Adrenal gland (tissue), 9 donors: ENCODE measurements at regions not wholly inside any gene's neighbourhood (a gene's known extent, or its start where the extent isn't known, plus 50 kb on each side); places are given as distances from the start of the nearest gene placed in this dataset.

Experiments
- DNase-seq, 7 donors: peaks; one replicate each; pipeline ENCODE4 v3.0.0-alpha.2; 2019 to 2020
- H3K27ac ChIP-seq, 5 donors: fragments of 200-600 bp; sonication (generic) in 4 of 5; 1 replicate in 3 of 5; 2 replicates in 2 of 5; pipeline versions ENCODE4 v1.5.1 to v1.8.0; 2016 to 2020; ENCODE audit warnings: mild to moderate bottlenecking in 1 of 5
- H3K27me3 ChIP-seq: fragments of 200-600 bp; 2 replicates; pipeline ENCODE4 v1.8.0; 2021
- H3K36me3 ChIP-seq, 2 donors: fragments of 200-600 bp; replicated peaks in 1 of 2; 1 replicate in 1 of 2; 2 replicates in 1 of 2; pipeline versions ENCODE4 v1.5.1 to v1.8.0; 2018 to 2022
- H3K4me1 ChIP-seq, 2 donors: fragments of 200-600 bp; replicated peaks in 1 of 2; 1 replicate in 1 of 2; 2 replicates in 1 of 2; pipeline versions ENCODE4 v1.5.1 to v1.8.0; 2018 to 2021
- H3K4me3 ChIP-seq, 4 donors: fragments of 200-600 bp; sonication (generic) in 3 of 4; one replicate each; pipeline ENCODE4 v1.5.1; 2016 to 2018
- H3K9me3 ChIP-seq, 3 donors: fragments of 200-600 bp; sonication (generic) in 1 of 3; replicated peaks in 1 of 3; 1 replicate in 2 of 3; 2 replicates in 1 of 3; pipeline versions ENCODE4 v1.5.1 to v1.8.0; 2016 to 2021
- POLR2A ChIP-seq, 2 donors: fragments of 450-650 bp; IDR thresholded peaks; one replicate each; pipeline ENCODE4 v1.6.1; 2017; ENCODE audit warnings: antibody characterized with exemption in 2 of 2, mild to moderate bottlenecking in 2 of 2, moderate library complexity in 1 of 2
- WGBS, 4 donors: extraction: QIAGEN DNeasy Blood & Tissue Kit in 2 of 4; methylation state at CpG; one replicate each; pipeline versions ENCODE4 v1.1.5 to v1.1.7; 2013 to 2017; 5-methylcytosine and 5-hydroxymethylcytosine counted together
- intact Hi-C, 2 donors: fragments of 100-400 bp; cut with DNase I; formaldehyde crosslinking; loops; one replicate each; pipeline versions ENCODE4 v1.14.1 to v1.15.0; 2022 to 2023
- TF ChIP-seq, protein P1 (sequence below), 6 experiments: fragments of 450-650 bp in 4 of 6; fragments of 200-600 bp in 2 of 6; sonication (generic) in 1 of 6; IDR thresholded peaks; 1 replicate in 5 of 6; 2 replicates in 1 of 6; pipeline versions ENCODE4 v1.5.1 to v1.8.0; 2016 to 2021; ENCODE audit warnings: antibody characterized with exemption in 6 of 6, mild to moderate bottlenecking in 2 of 6, moderate library complexity in 1 of 6
- donor health status: healthy with polysubstance abuse.
- donor health status: Bipolar disorder and iron deficiency.
- donor health status: DM: yes; HTN: yes; CAD: no.
- donor health status: DM: no; HTN: no; CAD: no.
- donor health status: DM: no; HTN: no; CAD: no.

DNA sequence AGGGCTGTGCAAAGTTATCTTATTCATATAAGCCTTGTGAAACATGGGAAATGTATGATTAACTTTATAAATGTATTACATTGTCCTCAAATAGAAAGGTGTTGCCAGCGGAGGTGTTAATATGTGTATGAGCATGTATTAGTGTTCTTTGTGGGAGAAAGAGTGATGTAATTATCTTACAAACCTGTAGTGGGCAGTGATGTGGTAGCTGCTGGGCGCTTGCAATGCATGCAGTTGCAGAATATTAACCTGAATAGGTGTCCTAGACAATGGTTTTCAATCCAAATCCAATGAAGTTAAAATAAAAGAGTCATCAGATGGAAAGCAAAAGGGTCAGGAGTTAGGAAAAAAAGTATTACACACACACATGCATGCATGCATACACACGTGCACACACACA is 881.3 kb upstream of the CADM2 start:
- Histone ChIP-seq H3K4me3 (no peak overlapping the region), H3K36me3 (no peaks in the 10 kb centered on the region), H3K27me3 (no peaks in the 10 kb centered on the region), H3K27ac (no peak overlapping the region), H3K9me3 (no peaks in the 10 kb centered on the region), H3K4me1 (no peaks in the 10 kb centered on the region)
- WGBS, 4 donors: 56 to 70% (median 65%) methylated on average over 3 of the region's 3 CpGs
- TF ChIP-seq POLR2A (IDR thresholded peaks at IDR 0.05): no peak
- TF ChIP-seq, protein P1, sequence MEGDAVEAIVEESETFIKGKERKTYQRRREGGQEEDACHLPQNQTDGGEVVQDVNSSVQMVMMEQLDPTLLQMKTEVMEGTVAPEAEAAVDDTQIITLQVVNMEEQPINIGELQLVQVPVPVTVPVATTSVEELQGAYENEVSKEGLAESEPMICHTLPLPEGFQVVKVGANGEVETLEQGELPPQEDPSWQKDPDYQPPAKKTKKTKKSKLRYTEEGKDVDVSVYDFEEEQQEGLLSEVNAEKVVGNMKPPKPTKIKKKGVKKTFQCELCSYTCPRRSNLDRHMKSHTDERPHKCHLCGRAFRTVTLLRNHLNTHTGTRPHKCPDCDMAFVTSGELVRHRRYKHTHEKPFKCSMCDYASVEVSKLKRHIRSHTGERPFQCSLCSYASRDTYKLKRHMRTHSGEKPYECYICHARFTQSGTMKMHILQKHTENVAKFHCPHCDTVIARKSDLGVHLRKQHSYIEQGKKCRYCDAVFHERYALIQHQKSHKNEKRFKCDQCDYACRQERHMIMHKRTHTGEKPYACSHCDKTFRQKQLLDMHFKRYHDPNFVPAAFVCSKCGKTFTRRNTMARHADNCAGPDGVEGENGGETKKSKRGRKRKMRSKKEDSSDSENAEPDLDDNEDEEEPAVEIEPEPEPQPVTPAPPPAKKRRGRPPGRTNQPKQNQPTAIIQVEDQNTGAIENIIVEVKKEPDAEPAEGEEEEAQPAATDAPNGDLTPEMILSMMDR (IDR thresholded peaks at IDR 0.05): no peak
- intact Hi-C loops: no loop called here
- DNase-seq: no peak

DNA sequence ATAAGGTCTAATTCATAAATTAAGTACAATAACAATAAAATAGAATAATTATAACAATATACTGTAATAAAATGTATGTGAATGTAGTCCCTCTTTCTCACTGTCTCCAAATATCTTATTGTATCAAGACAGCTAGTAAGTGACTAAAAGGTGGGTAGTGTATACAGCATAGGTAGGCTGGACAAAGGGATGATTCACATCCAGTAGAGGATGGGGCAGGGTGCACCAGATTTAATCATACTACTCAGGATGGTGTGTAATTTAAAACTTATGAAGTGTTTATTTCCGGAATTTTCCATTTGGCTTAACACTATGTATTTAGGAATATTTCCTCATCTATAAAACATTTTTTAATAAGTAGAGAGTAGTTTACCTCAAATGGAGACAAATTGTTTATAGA is 876.1 kb upstream of the CADM2 start:
- H3K27ac ChIP-seq: no peak overlapping the region
- no peak overlapping the region for H3K4me3 ChIP-seq
- DNase-seq: no peak
- H3K36me3 ChIP-seq: no peaks in the 10 kb centered on the region
- H3K27me3 ChIP-seq: no peaks in the 10 kb centered on the region
- WGBS, 4 donors: 63 to 89% (median 83%) methylated on average over 1 of the region's 1 CpG
- intact Hi-C loops: no loop called here
- no peaks in the 10 kb centered on the region for H3K4me1 ChIP-seq
- no peaks in the 10 kb centered on the region for H3K9me3 ChIP-seq
- TF ChIP-seq, protein P1 (IDR thresholded peaks at IDR 0.05): no peak
- TF ChIP-seq POLR2A (IDR thresholded peaks at IDR 0.05): no peak

DNA sequence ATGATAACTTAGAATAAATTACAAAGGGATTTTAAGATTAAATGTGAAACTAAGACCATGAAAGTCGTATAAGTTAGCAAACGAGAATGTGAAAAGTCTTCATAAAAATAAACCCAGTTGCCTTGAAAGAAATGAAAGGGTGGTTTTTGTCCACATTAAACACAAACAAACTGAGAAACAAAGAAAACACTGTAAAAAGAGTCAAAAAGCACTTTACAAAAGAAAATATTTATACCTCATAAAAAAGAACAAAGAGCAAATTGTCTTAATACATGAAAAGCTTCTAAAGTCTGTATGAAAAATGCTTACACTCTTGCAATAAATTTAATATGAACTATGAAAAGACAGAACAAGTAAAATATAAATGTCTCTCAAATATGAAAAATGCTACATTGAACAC is 865.9 kb upstream of the CADM2 start:
- no peaks in the 10 kb centered on the region for H3K27me3 ChIP-seq
- DNase-seq: no peak
- 48 to 65% (median 57%) methylated on average over 2 of the region's 2 CpGs for WGBS, 4 donors

DNA sequence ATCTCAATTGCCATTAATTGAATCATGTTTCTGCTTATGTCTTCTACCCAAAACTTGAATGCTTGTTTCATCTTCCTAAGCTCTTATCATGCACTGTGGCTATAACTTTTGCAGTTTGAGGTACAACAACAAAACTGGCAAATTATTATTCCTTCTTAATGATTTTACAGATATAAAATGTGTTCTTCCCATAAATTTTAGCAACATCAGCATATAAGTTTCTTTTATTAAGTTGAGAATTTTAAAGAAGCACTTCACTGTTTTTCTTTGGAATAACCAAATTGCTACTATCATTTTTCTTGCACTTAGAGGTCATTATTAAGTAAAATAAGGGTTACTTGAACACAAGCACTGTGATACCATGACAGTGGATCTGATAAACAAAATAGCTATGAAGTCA is 862.6 kb upstream of the CADM2 start:
- Histone ChIP-seq H3K27ac (no peak overlapping the region), H3K36me3 (no peaks in the 10 kb centered on the region), H3K9me3 (no peaks in the 10 kb centered on the region), H3K4me3 (no peak overlapping the region), H3K27me3 (no peaks in the 10 kb centered on the region), H3K4me1 (no peaks in the 10 kb centered on the region)
- intact Hi-C loops: no loop called here
- DNase-seq: no peak
- no peak for TF ChIP-seq POLR2A (IDR thresholded peaks at IDR 0.05)
- TF ChIP-seq, protein P1 (IDR thresholded peaks at IDR 0.05): no peak

More for the DNA sequence above, 865.9 kb upstream of the CADM2 start:
- Histone ChIP-seq H3K36me3 (no peaks in the 10 kb centered on the region), H3K27ac (no peak overlapping the region), H3K9me3 (no peaks in the 10 kb centered on the region), H3K4me3 (no peak overlapping the region), H3K4me1 (no peaks in the 10 kb centered on the region)
- TF ChIP-seq, protein P1 (IDR thresholded peaks at IDR 0.05): no peak
- TF ChIP-seq POLR2A (IDR thresholded peaks at IDR 0.05): no peak
- intact Hi-C loops: no loop called here
